Body of pancreas (tissue), 4 donors: ENCODE measurements at regions not wholly inside any gene's neighbourhood (a gene's known extent, or its start where the extent isn't known, plus 50 kb on each side); places are given as distances from the start of the nearest gene placed in this dataset.

ENCODE experiments used
- ATAC-seq: fragments of 150-250 bp; one replicate; pipeline ENCODE4 v1.9.1; 2016
- DNase-seq, 4 donors: peaks; one replicate each; pipeline ENCODE4 v3.0.0-alpha.2; 2019
- H3K27ac ChIP-seq, 4 donors: fragments of 200-600 bp; sonication (generic); 1 replicate in 3 of 4; 2 replicates in 1 of 4; pipeline versions ENCODE4 v1.5.1 to v1.6.1; 2016 to 2019; ENCODE audit warnings: mild to moderate bottlenecking in 1 of 4, mixed read lengths in 1 of 4, moderate library complexity in 1 of 4
- H3K27me3 ChIP-seq, 2 donors: fragments of 200-600 bp; sonication (generic); one replicate each; pipeline ENCODE4 v1.6.0; 2016; ENCODE audit warnings: mild to moderate bottlenecking in 1 of 2
- H3K36me3 ChIP-seq, 2 donors: fragments of 200-600 bp; sonication (generic); replicated peaks in 1 of 2; 2 replicates each; pipeline ENCODE4 v1.5.1; 2016; ENCODE audit warnings: low read depth in 2 of 2; ENCODE audit not compliant: insufficient read depth in 1 of 2
- H3K4me1 ChIP-seq: fragments of 200-600 bp; sonication (generic); one replicate; pipeline ENCODE4 v1.6.0; 2016
- H3K4me3 ChIP-seq, 2 donors: fragments of 200-600 bp; sonication (generic); 1 replicate in 1 of 2; 2 replicates in 1 of 2; pipeline ENCODE4 v1.5.1; 2016 to 2019
- H3K9me3 ChIP-seq, 3 donors: fragments of 200-600 bp; sonication (generic); 1 replicate in 2 of 3; 2 replicates in 1 of 3; pipeline ENCODE4 v1.5.1; 2016
- CTCF ChIP-seq, 7 experiments: fragments of 450-650 bp in 4 of 7; fragments of 200-600 bp in 3 of 7; sonication (generic) in 3 of 7; IDR thresholded peaks; one replicate each; pipeline ENCODE4 v1.5.1; 2016 to 2019; ENCODE audit warnings: antibody characterized with exemption in 7 of 7
- POLR2A ChIP-seq, 3 donors: fragments of 450-650 bp; IDR thresholded peaks; one replicate each; pipeline ENCODE4 v1.6.1; 2016; ENCODE audit warnings: antibody characterized with exemption in 3 of 3, mild to moderate bottlenecking in 2 of 3
- WGBS, 2 donors: methylation state at CpG; one replicate each; pipeline ENCODE4 v1.1.5; 2017; 5-methylcytosine and 5-hydroxymethylcytosine counted together
- intact Hi-C: fragments of 100-400 bp; cut with DNase I; formaldehyde crosslinking; loops from one replicate; pipeline ENCODE4 v1.15.1; 2023

- no peaks in the 10 kb centered on the region for H3K36me3 ChIP-seq
- intact Hi-C loops, result no loop called here
- no peaks in the 10 kb centered on the region for H3K9me3 ChIP-seq
- ATAC-seq, result no peak
- no peak overlapping the region for H3K4me3 ChIP-seq
- no peak overlapping the region for H3K27ac ChIP-seq
- TF ChIP-seq POLR2A (IDR thresholded peaks at IDR 0.05), result no peak
- TF ChIP-seq CTCF (IDR thresholded peaks at IDR 0.05), result no peak
- DNase-seq, result no peak
- no peaks in the 10 kb centered on the region for H3K4me1 ChIP-seq
- no peaks in the 10 kb centered on the region for H3K27me3 ChIP-seq
Measured at GRCh38 chr13:68057836-68058235, 827.7 kb upstream of the PCDH9 start.

GRCh38 chr13:68056816-68057710, 826.9 kb upstream of the PCDH9 start:
- ATAC-seq, result no peak
- H3K27me3 ChIP-seq, result no peaks in the 10 kb centered on the region
- peak in 3 of 4 donors; percentile 8 to 75 (median 14) for DNase-seq
- WGBS, 2 donors, result 60 to 78% methylated on average over 5 of the region's 5 CpGs
- H3K9me3 ChIP-seq, result no peaks in the 10 kb centered on the region
- no peaks in the 10 kb centered on the region for H3K4me1 ChIP-seq
- H3K36me3 ChIP-seq, result no peaks in the 10 kb centered on the region
- no peak overlapping the region for H3K4me3 ChIP-seq
- H3K27ac ChIP-seq, result no peak overlapping the region
- TF ChIP-seq CTCF (IDR thresholded peaks at IDR 0.05) (no peak), POLR2A (IDR thresholded peaks at IDR 0.05) (no peak)
- intact Hi-C loops, result no loop called here

- H3K4me3 ChIP-seq, result no peak overlapping the region
- DNase-seq (no peak), ATAC-seq (no peak)
- no peaks in the 10 kb centered on the region for H3K27me3 ChIP-seq
- intact Hi-C loops, result no loop called here
- WGBS, 2 donors, result 48 to 54% methylated on average over 5 of the region's 5 CpGs
- no peaks in the 10 kb centered on the region for H3K4me1 ChIP-seq
- H3K36me3 ChIP-seq, result no peaks in the 10 kb centered on the region
- H3K9me3 ChIP-seq, result no peaks in the 10 kb centered on the region
- H3K27ac ChIP-seq, result no peak overlapping the region
- TF ChIP-seq POLR2A (IDR thresholded peaks at IDR 0.05) (no peak), CTCF (IDR thresholded peaks at IDR 0.05) (no peak)
Measured at GRCh38 chr13:68051910-68052309, 821.8 kb upstream of the PCDH9 start.

GRCh38 chr13:68050761-68051160, 820.6 kb upstream of the PCDH9 start:
- no peak for DNase-seq
- WGBS, 2 donors, result 18 to 30% methylated on average over 1 of the region's 1 CpG
- H3K9me3 ChIP-seq, result no peaks in the 10 kb centered on the region

More at GRCh38 chr13:68050761-68051160, 820.6 kb upstream of the PCDH9 start:
- H3K4me3 ChIP-seq, result no peak overlapping the region
- TF ChIP-seq POLR2A (IDR thresholded peaks at IDR 0.05), result no peak
- TF ChIP-seq CTCF (IDR thresholded peaks at IDR 0.05), result no peak
- no peak overlapping the region for H3K27ac ChIP-seq
- H3K27me3 ChIP-seq, result no peaks in the 10 kb centered on the region
- intact Hi-C loops, result no loop called here
- ATAC-seq, result no peak
- H3K36me3 ChIP-seq, result no peaks in the 10 kb centered on the region
- H3K4me1 ChIP-seq, result no peaks in the 10 kb centered on the region
